Loucy (cell line): ENCODE measurements at regions not wholly inside any gene's neighbourhood (a gene's known extent, or its start where the extent isn't known, plus 50 kb on each side); places are given as distances from the start of the nearest gene placed in this dataset.

Source experiments
- CTCF ChIP-seq: fragments of 200-600 bp; sonication (generic); conservative IDR thresholded peaks from 2 replicates; pipeline ENCODE4 v1.5.1; 2014; ENCODE audit warnings: mild to moderate bottlenecking, antibody characterized with exemption, low read length
- EZH2phosphoT487 ChIP-seq: fragments of 200-600 bp; IDR thresholded peaks from 2 replicates; pipeline ENCODE4 v1.6.1; 2018; ENCODE audit warnings: antibody characterized with exemption, mild to moderate bottlenecking, moderate library complexity, borderline replicate concordance

- TF ChIP-seq CTCF, result no peak
- no peak for TF ChIP-seq EZH2phosphoT487
Measured at GRCh38 chr9:109997682-109998081, 210.3 kb downstream of the C9orf152 start.
